HCT116 (cell line): ENCODE measurements at regions not wholly inside any gene's neighbourhood (a gene's known extent, or its start where the extent isn't known, plus 50 kb on each side); places are given as distances from the start of the nearest gene placed in this dataset.
"Not testable (repeated sequence)": the region's sequence is repeated elsewhere in the genome, so short reads cannot be mapped to it uniquely, and the experiment has no call there.

ENCODE experiments used
- ATAC-seq: fragments of 200-7000 bp; cut with Tn5 transposase; 2 replicates; pipeline ENCODE4 v1.9.1; 2020; ENCODE audit warnings: mild to moderate bottlenecking, moderate library complexity
- BruUV-seq: library from RNA; stranded (reverse); fragments of 400-500 nt; replicated peaks from 2 replicates; lab custom pipeline; 2021; lab: Mats Ljungman, UMichigan
- CTCF ChIA-PET: fragments of 300-600 bp; sonication (Branson Sonifier 250); formaldehyde crosslinking; loops from one replicate; lab custom pipeline; 2021; ENCODE audit warnings: antibody characterized with exemption; lab: Charles Lee
- POLR2A ChIA-PET: fragments of 300-600, 350-600 bp; sonication (Branson Sonifier 250); formaldehyde crosslinking; loops from one replicate; lab custom pipeline; 2021; ENCODE audit warnings: antibody characterized with exemption; lab: Charles Lee
- RAD21 ChIA-PET, 2 experiments: fragments of 300-600 bp; sonication (Branson Sonifier 250); formaldehyde crosslinking; loops; one replicate each; lab custom pipeline; 2023; ENCODE audit warnings: low total read pairs in 2 of 2; ENCODE audit not compliant: uncharacterized antibody in 2 of 2, unreplicated experiment in 2 of 2, low non-redundant PET in 1 of 2; lab: Charles Lee
- DNase-seq: peaks from one replicate; pipeline ENCODE4 v3.0.0-alpha.2; 2010; ENCODE audit warnings: low read depth, low spot score
- H2AFZ ChIP-seq: fragments of 200-600 bp; shearing (Covaris generic), sonication (generic); 2 replicates; pipeline ENCODE4 v1.6.1; 2017; ENCODE audit warnings: low read depth, mixed run types, mixed read lengths, antibody characterized with exemption, low read length; ENCODE audit not compliant: poor library complexity, severe bottlenecking
- H3K27ac ChIP-seq: 2 replicates; pipeline ENCODE4 v1.5.1; 2012; ENCODE audit warnings: low read depth, low read length
- H3K27me3 ChIP-seq: fragments of 200-600 bp; sonication (generic); 2 replicates; pipeline ENCODE4 v1.6.1; 2016; ENCODE audit warnings: mixed run types, low read length, mixed read lengths; ENCODE audit not compliant: insufficient read depth
- H3K36me3 ChIP-seq, 2 experiments: fragments of 200-500 bp in 1 of 2; fragments of 200-600 bp in 1 of 2; sonication (Bioruptor generic) in 1 of 2; sonication (generic) in 1 of 2; 2 replicates each; pipeline versions ENCODE4 v1.5.1 to v1.6.1; 2014 to 2016; ENCODE audit warnings: low read length in 2 of 2, inconsistent platforms in 1 of 2, mixed read lengths in 1 of 2, mixed run types in 1 of 2; ENCODE audit not compliant: insufficient read depth in 2 of 2, control insufficient read depth in 1 of 2
- H3K4me1 ChIP-seq, 2 experiments: fragments of 200-600 bp in 1 of 2; sonication (generic) in 1 of 2; 2 replicates each; pipeline versions ENCODE4 v1.5.1 to v1.6.1; 2012 to 2017; ENCODE audit warnings: low read length in 2 of 2, inconsistent platforms in 1 of 2, mild to moderate bottlenecking in 1 of 2, mixed read lengths in 1 of 2, mixed run types in 1 of 2, moderate library complexity in 1 of 2; ENCODE audit not compliant: insufficient read depth in 2 of 2, control insufficient read depth in 1 of 2
- H3K4me2 ChIP-seq: fragments of 200-600 bp; sonication (generic); 2 replicates; pipeline ENCODE4 v1.6.1; 2017; ENCODE audit warnings: mixed run types, low read length, mixed read lengths
- H3K4me3 ChIP-seq, 2 experiments: fragments of 200-600 bp in 1 of 2; sonication (generic) in 1 of 2; replicated peaks in 1 of 2; 2 replicates each; pipeline ENCODE4 v1.5.1; 2011 to 2016; ENCODE audit warnings: low read length in 2 of 2, control low read depth in 1 of 2, low read depth in 1 of 2, mild to moderate bottlenecking in 1 of 2, mixed read lengths in 1 of 2, mixed run types in 1 of 2
- H3K79me2 ChIP-seq: fragments of 200-600 bp; sonication (generic); 2 replicates; pipeline ENCODE4 v1.6.1; 2017; ENCODE audit warnings: mild to moderate bottlenecking, mixed run types, low read length, moderate library complexity, mixed read lengths; ENCODE audit not compliant: insufficient read depth
- H3K9ac ChIP-seq: fragments of 200-600 bp; sonication (generic); 2 replicates; pipeline ENCODE4 v1.6.1; 2016; ENCODE audit warnings: low read length, mixed read lengths
- H3K9me2 ChIP-seq: fragments of 200-600 bp; sonication (generic), shearing (Covaris generic); 2 replicates; pipeline ENCODE4 v1.6.1; 2017; ENCODE audit warnings: mixed run types, mild to moderate bottlenecking, moderate library complexity; ENCODE audit not compliant: insufficient read depth
- H3K9me3 ChIP-seq, 2 experiments: fragments of 200-500 bp in 1 of 2; fragments of 200-600 bp in 1 of 2; sonication (Bioruptor generic) in 1 of 2; sonication (generic) in 1 of 2; 2 replicates each; pipeline ENCODE4 v1.6.1; 2014 to 2017; ENCODE audit warnings: low read length in 2 of 2, mixed read lengths in 2 of 2, inconsistent platforms in 1 of 2, low read depth in 1 of 2, mild to moderate bottlenecking in 1 of 2, mixed run types in 1 of 2, moderate library complexity in 1 of 2; ENCODE audit not compliant: control insufficient read depth in 1 of 2, insufficient read depth in 1 of 2
- H4K20me1 ChIP-seq: fragments of 200-600 bp; sonication (generic), shearing (Covaris generic); 2 replicates; pipeline ENCODE4 v1.6.1; 2017; ENCODE audit warnings: mixed run types, mild to moderate bottlenecking, moderate library complexity; ENCODE audit not compliant: insufficient read depth
- CEBPB ChIP-seq: IDR thresholded peaks from 2 replicates; pipeline ENCODE4 v1.6.1; 2012; ENCODE audit warnings: low read depth
- ELF1 ChIP-seq: IDR thresholded peaks from 2 replicates; pipeline ENCODE4 v1.6.1; 2012; ENCODE audit warnings: low read depth, borderline replicate concordance
- EZH2 ChIP-seq: fragments of 200-600 bp; sonication (generic); IDR thresholded peaks from 2 replicates; pipeline ENCODE4 v1.6.1; 2017; ENCODE audit warnings: antibody characterized with exemption, mixed run types
- RAD21 ChIP-seq: IDR thresholded peaks from 2 replicates; pipeline ENCODE4 v1.6.1; 2012; ENCODE audit warnings: low read depth, mild to moderate bottlenecking
- SP1 ChIP-seq: IDR thresholded peaks from 2 replicates; pipeline ENCODE4 v1.6.1; 2012; ENCODE audit warnings: low read depth
- SRF ChIP-seq: IDR thresholded peaks from 2 replicates; pipeline ENCODE4 v1.6.1; 2012; ENCODE audit warnings: low read depth
- TCF7L2 ChIP-seq: IDR thresholded peaks from 2 replicates; pipeline ENCODE4 v1.7.0; 2011; ENCODE audit warnings: borderline replicate concordance, inconsistent platforms; ENCODE audit not compliant: insufficient read depth, insufficient read length; ENCODE audit errors: extremely low read depth
- intact Hi-C: fragments of 100-400 bp; cut with micrococcal nuclease; formaldehyde crosslinking; loops from 2 replicates; pipeline ENCODE4 v1.10.0; 2022
- TF ChIP-seq, protein P1 (sequence below), 3 experiments: fragments of 200-600 bp in 1 of 3; sonication (generic) in 1 of 3; IDR thresholded peaks in 2 of 3; conservative IDR thresholded peaks in 1 of 3; 2 replicates each; pipeline ENCODE4 v1.5.1; 2012 to 2017; ENCODE audit warnings: low read depth in 2 of 3, low read length in 2 of 3, antibody characterized with exemption in 1 of 3, borderline replicate concordance in 1 of 3, control low read depth in 1 of 3, mild to moderate bottlenecking in 1 of 3, mixed read lengths in 1 of 3, mixed run types in 1 of 3, moderate library complexity in 1 of 3; ENCODE audit not compliant: insufficient read depth in 1 of 3

DNA sequence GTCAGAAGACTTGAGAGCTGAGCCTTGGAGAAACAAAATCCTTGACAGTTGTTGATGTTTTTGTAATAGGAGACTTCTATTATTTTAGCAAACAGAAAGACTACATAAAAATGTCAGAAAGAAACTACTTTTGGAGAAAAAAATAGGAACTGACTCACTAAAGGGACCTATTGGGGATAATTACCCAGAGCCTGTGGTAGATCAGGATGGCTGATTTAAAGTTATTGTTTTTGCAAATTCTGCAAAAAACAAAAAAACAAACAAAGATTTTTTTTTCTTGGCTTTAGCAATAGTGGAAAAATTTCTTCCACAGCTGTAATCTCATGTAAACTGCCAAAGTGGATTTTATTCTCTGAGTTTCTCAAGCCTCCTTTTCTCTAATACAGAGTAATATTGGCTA lies 101.5 kb upstream of the SATB1 start:
- H3K27me3 ChIP-seq, result no peaks in the 10 kb centered on the region
- H4K20me1 ChIP-seq, result no peaks in the 10 kb centered on the region
- ChIA-PET CTCF (no interaction called here), POLR2A (no interaction called here), RAD21 (no interaction called here)
- no peaks in the 10 kb centered on the region for H3K4me1 ChIP-seq
- no peak overlapping the region for H3K4me2 ChIP-seq
- H3K9me3 ChIP-seq, result no peaks in the 10 kb centered on the region
- no peak overlapping the region for H2AFZ ChIP-seq
- TF ChIP-seq, protein P1, sequence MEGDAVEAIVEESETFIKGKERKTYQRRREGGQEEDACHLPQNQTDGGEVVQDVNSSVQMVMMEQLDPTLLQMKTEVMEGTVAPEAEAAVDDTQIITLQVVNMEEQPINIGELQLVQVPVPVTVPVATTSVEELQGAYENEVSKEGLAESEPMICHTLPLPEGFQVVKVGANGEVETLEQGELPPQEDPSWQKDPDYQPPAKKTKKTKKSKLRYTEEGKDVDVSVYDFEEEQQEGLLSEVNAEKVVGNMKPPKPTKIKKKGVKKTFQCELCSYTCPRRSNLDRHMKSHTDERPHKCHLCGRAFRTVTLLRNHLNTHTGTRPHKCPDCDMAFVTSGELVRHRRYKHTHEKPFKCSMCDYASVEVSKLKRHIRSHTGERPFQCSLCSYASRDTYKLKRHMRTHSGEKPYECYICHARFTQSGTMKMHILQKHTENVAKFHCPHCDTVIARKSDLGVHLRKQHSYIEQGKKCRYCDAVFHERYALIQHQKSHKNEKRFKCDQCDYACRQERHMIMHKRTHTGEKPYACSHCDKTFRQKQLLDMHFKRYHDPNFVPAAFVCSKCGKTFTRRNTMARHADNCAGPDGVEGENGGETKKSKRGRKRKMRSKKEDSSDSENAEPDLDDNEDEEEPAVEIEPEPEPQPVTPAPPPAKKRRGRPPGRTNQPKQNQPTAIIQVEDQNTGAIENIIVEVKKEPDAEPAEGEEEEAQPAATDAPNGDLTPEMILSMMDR (IDR thresholded peaks at IDR 0.05 in 2 of 3, conservative IDR thresholded peaks at IDR 0.05 in 1 of 3; ENCODE audit: borderline replicate concordance in 1 of 3, insufficient read depth in 1 of 3, low read depth in 2 of 3, low read length in 2 of 3), result no peak
- TF ChIP-seq EZH2 (no peak), SRF (no peak), ELF1 (no peak), RAD21 (no peak), SP1 (no peak), TCF7L2 (no peak), CEBPB (no peak)
- H3K79me2 ChIP-seq, result no peaks in the 10 kb centered on the region
- H3K27ac ChIP-seq, result no peak overlapping the region
- no peaks in the 10 kb centered on the region for H3K36me3 ChIP-seq
- ATAC-seq (no peak), DNase-seq (no peak)
- H3K4me3 ChIP-seq, result no peak overlapping the region
- no TSS peak for BruUV-seq
- H3K9ac ChIP-seq, result no peak overlapping the region
- intact Hi-C loops, result no loop called here
- no peaks in the 10 kb centered on the region for H3K9me2 ChIP-seq

DNA sequence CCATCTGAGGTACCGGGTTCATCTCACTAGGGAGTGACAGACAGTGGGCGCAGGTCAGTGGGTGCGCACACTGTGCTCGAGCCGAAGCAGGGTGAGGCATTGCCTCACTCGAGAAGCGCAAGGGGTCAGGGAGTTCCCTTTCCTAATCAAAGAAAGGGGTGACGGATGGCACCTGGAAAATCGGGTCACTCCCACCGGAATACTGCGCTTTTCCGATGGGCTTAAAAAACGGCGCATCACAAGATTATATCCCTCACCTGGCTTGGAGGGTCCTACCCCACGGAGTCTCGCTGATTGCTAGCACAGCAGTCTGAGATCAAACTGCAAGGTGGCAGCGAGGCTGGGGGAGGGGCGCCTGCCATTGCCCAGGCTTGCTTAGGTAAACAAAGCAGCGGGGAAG lies 91.0 kb upstream of the SATB1 start:
- RAD21 ChIA-PET, ATAC-seq, H3K9me2 ChIP-seq: not testable (repeated sequence)

More for the DNA sequence above, 91.0 kb upstream of the SATB1 start:
- H3K27ac ChIP-seq, H3K27me3 ChIP-seq, H3K4me2 ChIP-seq, H3K79me2 ChIP-seq, H4K20me1 ChIP-seq, CTCF ChIA-PET, H2AFZ ChIP-seq, DNase-seq, H3K4me3 ChIP-seq, BruUV-seq, H3K4me1 ChIP-seq, H3K9me3 ChIP-seq, intact Hi-C loops, H3K36me3 ChIP-seq, H3K9ac ChIP-seq, POLR2A ChIA-PET: not testable (repeated sequence)
